Mesenchymal stem cell (in vitro differentiated cells and primary cell): ENCODE measurements at regions not wholly inside any gene's neighbourhood (a gene's known extent, or its start where the extent isn't known, plus 50 kb on each side); places are given as distances from the start of the nearest gene placed in this dataset.
"Not testable (repeated sequence)": the region's sequence is repeated elsewhere in the genome, so short reads cannot be mapped to it uniquely, and the experiment has no call there.

Experiments used
- DNase-seq: peaks from one replicate; pipeline ENCODE4 v3.0.0-alpha.2; 2013
- H2AFZ ChIP-seq: one replicate; pipeline ENCODE4 v1.6.1; 2013; ENCODE audit warnings: low read depth, mild to moderate bottlenecking, control low read depth, inconsistent platforms, low read length, moderate library complexity
- H2AK5ac ChIP-seq: 2 replicates; pipeline ENCODE4 v1.6.1; 2013; ENCODE audit warnings: low read length, moderate library complexity, mild to moderate bottlenecking, inconsistent platforms; ENCODE audit not compliant: severe bottlenecking
- H2BK120ac ChIP-seq: one replicate; pipeline ENCODE4 v1.6.1; 2013; ENCODE audit warnings: low read depth, mild to moderate bottlenecking, inconsistent platforms, low read length, moderate library complexity
- H2BK12ac ChIP-seq, 2 experiments: one replicate each; pipeline ENCODE4 v1.6.1; 2013; ENCODE audit warnings: inconsistent platforms in 2 of 2, low read length in 2 of 2, mild to moderate bottlenecking in 2 of 2, moderate library complexity in 2 of 2, control low read depth in 1 of 2
- H2BK15ac ChIP-seq: one replicate; pipeline ENCODE4 v1.6.1; 2013; ENCODE audit warnings: mild to moderate bottlenecking, low read depth, inconsistent platforms; ENCODE audit not compliant: poor library complexity, severe bottlenecking
- H2BK5ac ChIP-seq: 2 replicates; pipeline ENCODE4 v1.6.1; 2013; ENCODE audit warnings: low read depth, mild to moderate bottlenecking, low read length, control low read depth, inconsistent platforms; ENCODE audit not compliant: poor library complexity, severe bottlenecking
- H3K14ac ChIP-seq, 2 experiments: one replicate each; pipeline ENCODE4 v1.6.1; 2013; ENCODE audit warnings: inconsistent platforms in 2 of 2, low read length in 2 of 2, control low read depth in 1 of 2, mild to moderate bottlenecking in 1 of 2, moderate library complexity in 1 of 2
- H3K18ac ChIP-seq, 2 experiments: one replicate each; pipeline ENCODE4 v1.6.1; 2013; ENCODE audit warnings: inconsistent platforms in 2 of 2, low read length in 2 of 2, control low read depth in 1 of 2, low read depth in 1 of 2, mild to moderate bottlenecking in 1 of 2
- H3K23ac ChIP-seq, 2 experiments: one replicate each; pipeline ENCODE4 v1.6.1; 2013; ENCODE audit warnings: inconsistent platforms in 2 of 2, low read length in 2 of 2, mild to moderate bottlenecking in 2 of 2, moderate library complexity in 2 of 2, control low read depth in 1 of 2
- H3K27ac ChIP-seq: 2 replicates; pipeline ENCODE4 v1.5.1; 2013; ENCODE audit warnings: mild to moderate bottlenecking, moderate library complexity, low read length, control low read depth, inconsistent platforms; ENCODE audit not compliant: poor library complexity, severe bottlenecking
- H3K27me3 ChIP-seq, 2 experiments: 2 replicates each; pipeline versions ENCODE4 v1.6.1 to v1.7.0; 2013; ENCODE audit warnings: low read length in 2 of 2, mild to moderate bottlenecking in 2 of 2, moderate library complexity in 2 of 2, control low read depth in 1 of 2, inconsistent platforms in 1 of 2; ENCODE audit not compliant: control insufficient read depth in 1 of 2, insufficient read depth in 1 of 2
- H3K36me3 ChIP-seq, 2 experiments: 2 replicates each; pipeline versions ENCODE4 v1.6.1 to v1.7.0; 2013; ENCODE audit warnings: low read length in 2 of 2, control low read depth in 1 of 2, inconsistent platforms in 1 of 2, low read depth in 1 of 2, mild to moderate bottlenecking in 1 of 2; ENCODE audit not compliant: insufficient read depth in 2 of 2, control insufficient read depth in 1 of 2
- H3K4ac ChIP-seq, 2 experiments: one replicate each; pipeline ENCODE4 v1.6.1; 2013; ENCODE audit warnings: inconsistent platforms in 2 of 2, low read length in 2 of 2, mild to moderate bottlenecking in 2 of 2, moderate library complexity in 2 of 2, control low read depth in 1 of 2, low read depth in 1 of 2
- H3K4me1 ChIP-seq: 2 replicates; pipeline ENCODE4 v1.6.1; 2013; ENCODE audit warnings: low read depth, low read length, control low read depth; ENCODE audit not compliant: control insufficient read depth, insufficient read depth
- H3K4me2 ChIP-seq: 2 replicates; pipeline ENCODE4 v1.6.1; 2013; ENCODE audit warnings: low read length, mild to moderate bottlenecking, inconsistent platforms; ENCODE audit not compliant: poor library complexity, severe bottlenecking
- H3K4me3 ChIP-seq, 2 experiments: 2 replicates each; pipeline versions ENCODE4 v1.5.1 to v1.7.0; 2013; ENCODE audit warnings: low read length in 2 of 2, mild to moderate bottlenecking in 2 of 2, control low read depth in 1 of 2, low read depth in 1 of 2; ENCODE audit not compliant: insufficient read depth in 1 of 2
- H3K79me1 ChIP-seq: replicated peaks from 2 replicates; pipeline ENCODE4 v1.6.1; 2013; ENCODE audit warnings: mild to moderate bottlenecking, control low read depth, low read length, inconsistent platforms; ENCODE audit not compliant: poor library complexity, severe bottlenecking
- H3K9ac ChIP-seq: 2 replicates; pipeline ENCODE4 v1.7.0; 2013; ENCODE audit warnings: mild to moderate bottlenecking, low read length, moderate library complexity
- H3K9me3 ChIP-seq: 2 replicates; pipeline ENCODE4 v1.7.0; 2013; ENCODE audit warnings: mild to moderate bottlenecking, low read length; ENCODE audit not compliant: control insufficient read depth
- H4K8ac ChIP-seq: one replicate; pipeline ENCODE4 v1.6.1; 2013; ENCODE audit warnings: inconsistent platforms, mild to moderate bottlenecking, low read length, moderate library complexity
- H4K91ac ChIP-seq: one replicate; pipeline ENCODE4 v1.6.1; 2013; ENCODE audit warnings: mild to moderate bottlenecking, low read length, inconsistent platforms
- WGBS: methylation state at CpG from one replicate; pipeline ENCODE4 v1.1.7; 2013; ENCODE audit warnings: mixed read lengths; 5-methylcytosine and 5-hydroxymethylcytosine counted together

GRCh38 chr5:145661737-145662485, 173.2 kb downstream of the PRELID2 start:
- H2BK120ac ChIP-seq: no peak overlapping the region
- no peak overlapping the region for H2BK12ac ChIP-seq
- no peak for DNase-seq
- no peak overlapping the region for H3K14ac ChIP-seq
- no peaks in the 10 kb centered on the region for H3K79me1 ChIP-seq
- WGBS: 97% methylated on average over 2 of the region's 3 CpGs
- no peak overlapping the region for H2BK5ac ChIP-seq
- H3K18ac ChIP-seq: no peak overlapping the region
- H3K4ac ChIP-seq: no peak overlapping the region
- no peak overlapping the region for H2AFZ ChIP-seq
- no peaks in the 10 kb centered on the region for H3K9me3 ChIP-seq
- no peak overlapping the region for H2AK5ac ChIP-seq
- no peaks in the 10 kb centered on the region for H3K27me3 ChIP-seq
- no peak overlapping the region for H3K4me3 ChIP-seq
- no peak overlapping the region for H2BK15ac ChIP-seq
- H3K27ac ChIP-seq: no peak overlapping the region
- H4K91ac ChIP-seq: no peak overlapping the region
- no peak overlapping the region for H4K8ac ChIP-seq
- no peak overlapping the region for H3K23ac ChIP-seq
- H3K36me3 ChIP-seq: no peaks in the 10 kb centered on the region
- H3K4me2 ChIP-seq: no peak overlapping the region
- no peaks in the 10 kb centered on the region for H3K4me1 ChIP-seq
- H3K9ac ChIP-seq: no peak overlapping the region

- Histone ChIP-seq H3K4me1 (no peaks in the 10 kb centered on the region), H3K27me3 (no peaks in the 10 kb centered on the region), H2BK12ac (no peak overlapping the region), H2BK5ac (no peak overlapping the region), H2AFZ (no peak overlapping the region), H3K9ac (no peak overlapping the region), H2BK15ac (no peak overlapping the region), H3K4ac (no peak overlapping the region), H3K23ac (no peak overlapping the region), H4K8ac (no peak overlapping the region), H3K18ac (no peak overlapping the region), H3K4me3 (no peak overlapping the region), H4K91ac (no peak overlapping the region), H3K9me3 (no peaks in the 10 kb centered on the region), H2BK120ac (no peak overlapping the region), H3K36me3 (no peaks in the 10 kb centered on the region), H3K4me2 (no peak overlapping the region), H3K79me1 (no peaks in the 10 kb centered on the region), H3K14ac (no peak overlapping the region), H2AK5ac (no peak overlapping the region), H3K27ac (no peak overlapping the region)
- 96% methylated on average over 4 of the region's 7 CpGs for WGBS
- DNase-seq: no peak
Measured at GRCh38 chr5:145660897-145661640, 174.1 kb downstream of the PRELID2 start.

- no peak overlapping the region for H3K14ac ChIP-seq
- no peak overlapping the region for H3K4me3 ChIP-seq
- no peaks in the 10 kb centered on the region for H3K36me3 ChIP-seq
- no peak overlapping the region for H3K4me2 ChIP-seq
- no peak overlapping the region for H2BK15ac ChIP-seq
- no peaks in the 10 kb centered on the region for H3K9me3 ChIP-seq
- no peak overlapping the region for H2AFZ ChIP-seq
- H3K23ac ChIP-seq: no peak overlapping the region
- no peak overlapping the region for H3K18ac ChIP-seq
- H2BK5ac ChIP-seq: no peak overlapping the region
- H2AK5ac ChIP-seq: no peak overlapping the region
- H2BK12ac ChIP-seq: no peak overlapping the region
- WGBS: 77% methylated on average over 3 of the region's 3 CpGs
- no peaks in the 10 kb centered on the region for H3K27me3 ChIP-seq
- no peak for DNase-seq
- no peak overlapping the region for H2BK120ac ChIP-seq
- H4K91ac ChIP-seq: no peak overlapping the region
- no peak overlapping the region for H3K9ac ChIP-seq
- H3K79me1 ChIP-seq: no peaks in the 10 kb centered on the region
- H3K4ac ChIP-seq: no peak overlapping the region
- H3K4me1 ChIP-seq: no peaks in the 10 kb centered on the region
- no peak overlapping the region for H4K8ac ChIP-seq
- H3K27ac ChIP-seq: no peak overlapping the region
Measured at GRCh38 chr5:145658435-145658834, 176.7 kb downstream of the PRELID2 start.

- H2AFZ ChIP-seq, H3K4me1 ChIP-seq: not testable (repeated sequence)
Measured at GRCh38 chr5:145652700-145653099, 182.4 kb downstream of the PRELID2 start.

More at GRCh38 chr5:145652700-145653099, 182.4 kb downstream of the PRELID2 start:
- H3K23ac ChIP-seq, H3K18ac ChIP-seq, H2BK120ac ChIP-seq, H2BK12ac ChIP-seq, H2BK5ac ChIP-seq, H3K4me3 ChIP-seq, DNase-seq, H3K9ac ChIP-seq, H4K8ac ChIP-seq, H3K36me3 ChIP-seq, H2AK5ac ChIP-seq, H3K4ac ChIP-seq, H3K27ac ChIP-seq, H3K79me1 ChIP-seq, H3K4me2 ChIP-seq, H3K9me3 ChIP-seq, H2BK15ac ChIP-seq, H3K14ac ChIP-seq, H4K91ac ChIP-seq, H3K27me3 ChIP-seq: not testable (repeated sequence)
- WGBS: 100% methylated on average over 1 of the region's 3 CpGs
